ENCODE measurements at regions not wholly inside any gene's neighbourhood (a gene's known extent, or its start where the extent isn't known, plus 50 kb on each side); places are given as distances from the start of the nearest gene placed in this dataset.

DNA sequence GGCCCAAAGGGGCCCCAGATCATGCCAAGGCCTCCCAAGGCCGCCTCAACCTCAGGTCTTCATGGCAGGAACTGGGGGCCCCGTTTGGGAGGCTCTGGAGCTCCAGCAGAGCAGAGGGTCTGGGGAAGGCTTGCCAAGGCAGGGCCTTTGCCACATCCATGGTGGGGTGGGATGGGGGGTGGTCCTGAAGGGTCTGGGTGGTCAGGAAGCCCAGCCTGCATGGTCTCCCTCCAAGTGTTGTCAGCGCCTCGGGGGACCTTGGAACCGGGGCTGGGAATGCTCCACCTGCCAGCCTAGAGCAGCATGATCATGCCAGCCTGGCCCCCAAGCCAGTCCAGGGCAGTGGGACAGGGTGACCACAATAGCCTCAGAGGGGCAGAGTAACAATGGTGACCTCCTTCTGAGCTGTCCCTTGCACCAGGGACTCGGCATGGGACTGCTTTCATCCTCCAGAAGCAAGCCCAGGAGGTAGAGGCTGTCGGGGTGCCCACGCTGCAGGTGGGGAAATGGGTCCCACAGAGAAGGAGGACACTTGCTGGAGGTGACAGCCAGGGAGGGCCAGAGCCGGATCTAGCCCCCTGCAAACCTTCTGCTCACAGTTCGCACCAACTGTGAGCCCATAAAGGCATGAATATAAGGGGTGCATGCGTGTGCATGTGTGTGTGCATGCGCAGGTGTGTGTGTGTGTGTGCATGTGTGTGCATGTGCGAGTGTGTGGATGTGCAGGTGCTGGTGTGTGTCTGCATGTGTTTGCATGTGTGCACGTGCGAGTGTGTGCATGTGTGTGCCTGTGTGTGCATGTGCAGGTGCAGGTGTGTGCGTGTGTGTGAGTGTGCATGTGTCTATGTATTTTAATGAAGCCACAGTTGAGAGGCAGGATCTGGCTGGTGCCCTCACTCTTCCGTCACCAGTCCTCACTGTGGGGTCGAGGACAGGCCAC is 63.8 kb downstream of the MYEOV start:
- no peak overlapping the region for H3K4me3 ChIP-seq
- no peak for DNase-seq (ENCODE audit: low spot score in 2 of 2)
- H3K36me3 ChIP-seq (replicated peaks) = no peaks in the 10 kb centered on the region
- no peaks in the 10 kb centered on the region; the same call in 1 of the 2 replicates for H3K9me3 ChIP-seq
- no peaks in the 10 kb centered on the region; the same call in 1 of the 2 replicates for H3K27me3 ChIP-seq (ENCODE audit: low read depth)
- H3K4me1 ChIP-seq = no peaks in the 10 kb centered on the region
- in situ Hi-C loops (cut with MboI; ENCODE audit: low sequenced_read_pairs) = no loop called here

- Histone ChIP-seq H3K9me3 (no peaks in the 10 kb centered on the region; the same call in 1 of the 2 replicates), H3K36me3 (replicated peaks) (no peaks in the 10 kb centered on the region), H3K27me3 (ENCODE audit: low read depth) (no peaks in the 10 kb centered on the region; the same call in 1 of the 2 replicates), H3K4me3 (no peak overlapping the region), H3K4me1 (no peaks in the 10 kb centered on the region)
- DNase-seq (ENCODE audit: low spot score in 2 of 2) = no peak
- in situ Hi-C loops (cut with MboI; ENCODE audit: low sequenced_read_pairs) = no loop called here
Observed at GRCh38 chr11:69358398-69359020, 64.6 kb downstream of the MYEOV start.

DNA sequence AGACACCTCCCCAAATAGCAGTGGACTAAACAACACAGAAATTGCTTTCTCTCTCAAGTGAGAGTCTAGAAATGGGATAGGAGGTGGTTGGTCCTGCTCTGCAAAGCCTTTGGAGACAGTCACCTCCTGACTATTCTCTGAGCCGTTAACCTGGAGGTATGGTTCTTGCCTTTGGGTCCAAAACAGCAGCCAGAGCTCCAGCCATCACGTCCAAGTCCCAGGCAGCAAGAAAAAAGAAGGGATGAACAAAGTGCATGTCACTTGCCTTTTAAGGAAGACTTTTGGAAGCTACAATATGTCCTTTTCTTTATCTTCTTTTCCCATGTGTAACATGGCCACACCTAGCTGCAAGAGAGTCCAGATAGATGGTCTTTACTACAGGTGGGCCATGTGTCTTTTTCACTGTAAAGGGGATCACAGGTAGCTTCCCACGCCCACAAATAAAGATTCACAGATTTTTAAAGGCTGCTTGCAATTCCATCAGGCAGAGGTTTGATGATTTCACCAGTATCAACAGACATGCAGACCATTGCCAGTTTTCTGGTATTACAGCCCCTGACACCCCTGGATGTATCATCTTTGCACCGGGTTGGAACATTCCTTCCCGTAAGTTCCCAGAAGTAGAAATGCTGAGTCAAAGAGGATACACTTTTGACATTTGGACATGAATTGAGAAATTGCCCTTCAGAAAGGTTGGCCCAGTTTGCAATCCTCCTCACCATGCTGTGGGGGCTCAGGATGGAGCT is 66.0 kb downstream of the MYEOV start:
- Histone ChIP-seq H3K9me3 (no peaks in the 10 kb centered on the region; the same call in 1 of the 2 replicates), H3K4me3 (no peak overlapping the region), H3K4me1 (no peaks in the 10 kb centered on the region), H3K36me3 (replicated peaks) (no peaks in the 10 kb centered on the region), H3K27me3 (ENCODE audit: low read depth) (peaks cover 3% of the 10 kb centered on the region)
- no peak for DNase-seq (ENCODE audit: low spot score in 2 of 2)
- in situ Hi-C loops (cut with MboI; ENCODE audit: low sequenced_read_pairs) = no loop called here

DNA sequence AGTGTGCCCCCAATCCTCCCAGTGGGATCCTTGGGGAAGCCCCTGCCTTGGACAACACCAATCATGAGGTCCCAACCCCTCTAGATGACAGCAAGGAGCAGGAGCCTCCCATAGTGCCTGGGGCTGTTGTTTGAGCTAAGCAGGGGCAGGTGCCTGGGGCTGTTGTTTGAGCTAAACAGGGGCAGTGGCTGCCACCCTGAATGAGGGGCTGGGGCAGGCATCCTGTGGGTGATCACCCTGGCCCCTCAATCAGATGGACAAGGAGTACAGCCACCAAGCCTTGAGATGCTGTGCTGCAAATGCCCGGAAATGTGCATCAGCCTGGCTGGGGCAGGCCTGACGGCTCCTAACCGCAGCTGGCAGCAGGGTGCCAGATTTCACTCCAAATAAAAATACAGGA is 66.7 kb downstream of the MYEOV start:
- H3K27me3 ChIP-seq (ENCODE audit: low read depth) = peaks cover 6% of the 10 kb centered on the region
- no peaks in the 10 kb centered on the region; the same call in 1 of the 2 replicates for H3K9me3 ChIP-seq
- no peaks in the 10 kb centered on the region for H3K36me3 ChIP-seq (replicated peaks)
- in situ Hi-C loops (cut with MboI; ENCODE audit: low sequenced_read_pairs) = no loop called here
- H3K4me1 ChIP-seq = no peaks in the 10 kb centered on the region
- DNase-seq (ENCODE audit: low spot score in 2 of 2) = peak in 1 of 2 experiments; percentile 0
- H3K4me3 ChIP-seq = no peak overlapping the region

- no peak overlapping the region for H3K4me3 ChIP-seq
- no peak for DNase-seq (ENCODE audit: low spot score in 2 of 2)
- no peaks in the 10 kb centered on the region; the same call in 1 of the 2 replicates for H3K9me3 ChIP-seq
- H3K36me3 ChIP-seq (replicated peaks) = no peaks in the 10 kb centered on the region
- no peaks in the 10 kb centered on the region for H3K4me1 ChIP-seq
- H3K27me3 ChIP-seq (ENCODE audit: low read depth) = peaks cover 6% of the 10 kb centered on the region
- in situ Hi-C loops (cut with MboI; ENCODE audit: low sequenced_read_pairs) = no loop called here
Observed at GRCh38 chr11:69361048-69361447, 67.1 kb downstream of the MYEOV start.

DNA sequence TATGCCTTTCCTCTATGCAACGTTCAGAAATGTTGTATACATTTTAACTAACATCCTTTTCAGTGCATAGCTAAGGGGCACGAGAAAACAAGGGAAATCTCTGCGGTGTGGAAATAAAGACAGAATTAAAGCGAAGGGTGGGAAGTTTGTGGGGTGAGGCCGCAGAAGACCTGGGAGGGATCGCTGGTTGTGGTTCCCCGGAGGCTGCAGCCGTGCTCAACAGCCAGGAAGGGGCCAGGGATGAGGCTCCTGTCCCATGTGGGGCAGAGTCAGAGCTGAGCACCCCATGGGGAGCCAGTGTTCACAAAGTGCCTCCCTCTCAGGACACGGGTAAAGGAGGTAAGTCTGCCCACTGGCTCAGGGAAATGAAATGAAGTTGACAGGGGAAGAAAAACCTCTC is 67.5 kb downstream of the MYEOV start:
- in situ Hi-C loops (cut with MboI; ENCODE audit: low sequenced_read_pairs) = no loop called here
- Histone ChIP-seq H3K9me3 (no peaks in the 10 kb centered on the region; the same call in 1 of the 2 replicates), H3K27me3 (ENCODE audit: low read depth) (peaks cover 8% of the 10 kb centered on the region), H3K36me3 (replicated peaks) (no peaks in the 10 kb centered on the region), H3K4me1 (no peaks in the 10 kb centered on the region), H3K4me3 (no peak overlapping the region)
- no peak for DNase-seq (ENCODE audit: low spot score in 2 of 2)

DNA sequence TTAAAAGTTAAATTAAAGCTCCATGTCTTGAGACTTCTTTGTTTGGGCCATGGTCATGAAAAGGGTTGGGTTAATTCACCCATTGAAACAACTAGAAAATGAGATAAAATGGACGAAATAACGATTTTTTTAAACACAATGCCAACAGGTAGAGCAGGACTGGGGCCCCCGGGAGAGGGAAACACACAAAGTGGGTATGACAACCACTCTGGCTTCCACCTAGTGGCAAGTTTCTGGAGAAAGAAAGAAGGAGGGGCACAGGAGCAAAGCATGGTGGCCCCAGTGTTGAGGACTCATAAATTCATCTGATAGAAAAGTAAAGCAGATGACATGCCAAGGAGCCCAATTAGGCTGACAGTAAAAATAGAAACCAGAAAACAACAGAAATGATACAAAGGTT is 68.4 kb downstream of the MYEOV start:
- Histone ChIP-seq H3K4me1 (no peaks in the 10 kb centered on the region), H3K4me3 (no peak overlapping the region), H3K36me3 (replicated peaks) (no peaks in the 10 kb centered on the region), H3K9me3 (no peaks in the 10 kb centered on the region; the same call in 1 of the 2 replicates), H3K27me3 (ENCODE audit: low read depth) (peaks cover 8% of the 10 kb centered on the region; the same call in 1 of the 2 replicates)
- in situ Hi-C loops (cut with MboI; ENCODE audit: low sequenced_read_pairs) = no loop called here
- peak in 1 of 2 experiments; percentile 5 for DNase-seq (ENCODE audit: low spot score in 2 of 2)

DNA sequence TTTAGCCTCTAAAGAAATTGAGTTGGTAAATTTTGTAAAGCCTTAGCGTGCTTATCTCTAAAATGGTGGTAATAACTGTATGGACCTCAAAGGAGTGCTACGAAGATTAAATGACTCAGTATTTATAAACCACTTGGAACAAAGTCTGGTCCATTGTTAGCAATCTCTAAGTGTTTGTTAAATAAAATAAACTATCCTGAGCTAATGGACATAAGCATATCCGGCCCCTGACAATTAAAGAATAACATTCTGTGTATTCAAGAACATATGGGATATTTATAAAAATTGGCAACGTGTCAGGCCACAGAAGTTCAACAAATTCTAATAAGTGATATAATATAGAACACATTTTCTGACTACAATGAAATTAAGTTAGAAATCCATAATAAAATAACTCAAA is 71.0 kb downstream of the MYEOV start:
- H3K4me1 ChIP-seq = no peaks in the 10 kb centered on the region
- H3K36me3 ChIP-seq (replicated peaks) = no peaks in the 10 kb centered on the region
- no peak overlapping the region for H3K4me3 ChIP-seq
- H3K27me3 ChIP-seq (ENCODE audit: low read depth) = peaks cover 8% of the 10 kb centered on the region; the same call in 1 of the 2 replicates
- no peak for DNase-seq (ENCODE audit: low spot score in 2 of 2)
- in situ Hi-C loops (cut with MboI; ENCODE audit: low sequenced_read_pairs) = no loop called here
- peaks cover 3% of the 10 kb centered on the region; the same call in 1 of the 2 replicates for H3K9me3 ChIP-seq

DNA sequence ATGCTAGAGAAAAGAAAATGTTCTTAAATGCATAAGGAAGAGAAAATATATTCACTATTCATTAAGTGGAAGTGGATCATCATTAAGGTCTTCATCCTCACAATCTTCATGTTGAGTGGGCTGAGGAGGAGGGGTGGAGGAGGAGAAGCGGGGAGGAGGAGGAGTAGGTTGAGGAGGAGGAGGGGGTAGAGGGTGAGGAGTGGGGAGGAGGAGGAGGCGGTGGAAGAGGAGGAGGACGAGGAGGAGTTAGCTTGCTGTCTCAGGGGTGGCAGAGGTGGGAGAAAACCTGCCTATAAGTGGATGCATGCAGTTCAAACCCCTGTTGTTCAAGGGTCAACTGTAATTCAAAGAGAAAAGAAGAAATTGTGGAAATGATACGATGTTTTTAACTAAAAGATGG is 71.6 kb downstream of the MYEOV start:
- Histone ChIP-seq H3K4me1 (no peaks in the 10 kb centered on the region), H3K9me3 (0 out of 2 replicates have a peak, but pooled peaks cover 3% of the 10 kb centered on the region), H3K27me3 (ENCODE audit: low read depth) (peaks cover 8% of the 10 kb centered on the region; the same call in 1 of the 2 replicates), H3K36me3 (replicated peaks) (no peaks in the 10 kb centered on the region), H3K4me3 (no peak overlapping the region)
- peak in 1 of 2 experiments; percentile 4 for DNase-seq (ENCODE audit: low spot score in 2 of 2)
- in situ Hi-C loops (cut with MboI; ENCODE audit: low sequenced_read_pairs) = no loop called here

- 0 out of 2 replicates have a peak, but pooled peaks cover 3% of the 10 kb centered on the region for H3K9me3 ChIP-seq
- H3K27me3 ChIP-seq (ENCODE audit: low read depth) = peaks cover 8% of the 10 kb centered on the region; the same call in 1 of the 2 replicates
- H3K4me1 ChIP-seq = no peaks in the 10 kb centered on the region
- DNase-seq (ENCODE audit: low spot score in 2 of 2) = no peak
- no peak overlapping the region for H3K4me3 ChIP-seq
- in situ Hi-C loops (cut with MboI; ENCODE audit: low sequenced_read_pairs) = no loop called here
- H3K36me3 ChIP-seq (replicated peaks) = no peaks in the 10 kb centered on the region
Observed at GRCh38 chr11:69366591-69366990, 72.6 kb downstream of the MYEOV start.

GRCh38 chr11:69367211-69367964 is 73.4 kb downstream of the MYEOV start:
- Histone ChIP-seq H3K36me3 (replicated peaks) (no peaks in the 10 kb centered on the region), H3K4me1 (no peaks in the 10 kb centered on the region), H3K4me3 (no peak overlapping the region), H3K27me3 (ENCODE audit: low read depth) (peaks cover 8% of the 10 kb centered on the region; the same call in 1 of the 2 replicates), H3K9me3 (0 out of 2 replicates have a peak, but pooled peaks cover 3% of the 10 kb centered on the region)
- in situ Hi-C loops (cut with MboI; ENCODE audit: low sequenced_read_pairs) = no loop called here
- no peak for DNase-seq (ENCODE audit: low spot score in 2 of 2)

- DNase-seq (ENCODE audit: low spot score in 2 of 2) = peak in 1 of 2 experiments; percentile 4
- Histone ChIP-seq H3K27me3 (ENCODE audit: low read depth) (peaks cover 8% of the 10 kb centered on the region; the same call in 1 of the 2 replicates), H3K4me3 (no peak overlapping the region), H3K36me3 (replicated peaks) (no peaks in the 10 kb centered on the region), H3K9me3 (0 out of 2 replicates have a peak, but pooled peaks cover 3% of the 10 kb centered on the region), H3K4me1 (no peaks in the 10 kb centered on the region)
- in situ Hi-C loops (cut with MboI; ENCODE audit: low sequenced_read_pairs) = no loop called here
Observed at GRCh38 chr11:69368119-69368880, 74.3 kb downstream of the MYEOV start.
